ENCODE measurements at regions not wholly inside any gene's neighbourhood (a gene's known extent, or its start where the extent isn't known, plus 50 kb on each side); places are given as distances from the start of the nearest gene placed in this dataset.

- no peaks in the 10 kb centered on the region for H3K9me3 ChIP-seq
- H3K4me3 ChIP-seq: no peak overlapping the region
- 78 to 85% methylated on average over 3 of the region's 3 CpGs for WGBS, 2 donors
- no peak for DNase-seq (ENCODE audit: low spot score in 2 of 2)
- H3K27me3 ChIP-seq: no peaks in the 10 kb centered on the region
- no peaks in the 10 kb centered on the region for H3K4me1 ChIP-seq
- no peak for TF ChIP-seq EP300 (IDR thresholded peaks at IDR 0.05)
- no peak for TF ChIP-seq POLR2A (IDR thresholded peaks at IDR 0.05)
- no peak for TF ChIP-seq CTCF (IDR thresholded peaks at IDR 0.05)
- H3K36me3 ChIP-seq: no peaks in the 10 kb centered on the region
- no peak overlapping the region for H3K27ac ChIP-seq
These were observed 120.8 kb upstream of the UMPS start for GRCh38 chr3:124609402-124609801.

GRCh38 chr3:124610130-124610529 lies 120.1 kb upstream of the UMPS start:
- no peaks in the 10 kb centered on the region for H3K27me3 ChIP-seq
- H3K9me3 ChIP-seq: no peaks in the 10 kb centered on the region
- WGBS, 2 donors: 89 to 93% methylated on average over 1 of the region's 1 CpG
- no peak overlapping the region for H3K4me3 ChIP-seq
- H3K27ac ChIP-seq: no peak overlapping the region
- no peaks in the 10 kb centered on the region for H3K4me1 ChIP-seq
- TF ChIP-seq CTCF (IDR thresholded peaks at IDR 0.05): no peak
- TF ChIP-seq POLR2A (IDR thresholded peaks at IDR 0.05): no peak
- TF ChIP-seq EP300 (IDR thresholded peaks at IDR 0.05): no peak
- no peak for DNase-seq (ENCODE audit: low spot score in 2 of 2)
- H3K36me3 ChIP-seq: no peaks in the 10 kb centered on the region

- Histone ChIP-seq H3K4me3 (no peak overlapping the region), H3K4me1 (no peaks in the 10 kb centered on the region), H3K27me3 (no peaks in the 10 kb centered on the region), H3K9me3 (no peaks in the 10 kb centered on the region), H3K27ac (no peak overlapping the region), H3K36me3 (no peaks in the 10 kb centered on the region)
- TF ChIP-seq CTCF (IDR thresholded peaks at IDR 0.05) (no peak), POLR2A (IDR thresholded peaks at IDR 0.05) (no peak), EP300 (IDR thresholded peaks at IDR 0.05) (no peak)
- 80 to 85% methylated on average over 4 of the region's 4 CpGs for WGBS, 2 donors
- no peak for DNase-seq (ENCODE audit: low spot score in 2 of 2)
These were observed 118.7 kb upstream of the UMPS start for GRCh38 chr3:124611520-124611919.

GRCh38 chr3:124615896-124616543 lies 114.2 kb upstream of the UMPS start:
- H3K4me1 ChIP-seq: no peaks in the 10 kb centered on the region
- no peaks in the 10 kb centered on the region for H3K27me3 ChIP-seq
- 82 to 90% methylated on average over 1 of the region's 1 CpG for WGBS, 2 donors
- H3K4me3 ChIP-seq: no peak overlapping the region
- H3K9me3 ChIP-seq: no peaks in the 10 kb centered on the region
- no peaks in the 10 kb centered on the region for H3K36me3 ChIP-seq
- no peak overlapping the region for H3K27ac ChIP-seq
- TF ChIP-seq CTCF (IDR thresholded peaks at IDR 0.05) (no peak), POLR2A (IDR thresholded peaks at IDR 0.05) (no peak)
- no peak for DNase-seq (ENCODE audit: low spot score in 2 of 2)

- no peak for DNase-seq (ENCODE audit: low spot score in 2 of 2)
- Histone ChIP-seq H3K27ac (no peak overlapping the region), H3K4me1 (no peaks in the 10 kb centered on the region), H3K9me3 (no peaks in the 10 kb centered on the region), H3K36me3 (no peaks in the 10 kb centered on the region), H3K27me3 (no peaks in the 10 kb centered on the region), H3K4me3 (no peak overlapping the region)
- 63 to 76% methylated on average over 1 of the region's 1 CpG for WGBS, 2 donors
- no peak for TF ChIP-seq EP300 (IDR thresholded peaks at IDR 0.05)
- TF ChIP-seq CTCF (IDR thresholded peaks at IDR 0.05): no peak
- TF ChIP-seq POLR2A (IDR thresholded peaks at IDR 0.05): no peak
These were observed 113.1 kb upstream of the UMPS start for GRCh38 chr3:124617177-124617576.
